A549 (cell line): ENCODE measurements at regions not wholly inside any gene's neighbourhood (a gene's known extent, or its start where the extent isn't known, plus 50 kb on each side); places are given as distances from the start of the nearest gene placed in this dataset.

ENCODE experiments used
- ATAC-seq, 2 experiments: fragments of 200-7000 bp in 1 of 2; fragments of >200 bp in 1 of 2; cut with Nextera tagmentation in 1 of 2; cut with Tn5 transposase in 1 of 2; 3 replicates each; pipeline versions ENCODE4 v1.8.0 to v1.9.1; 2018 to 2020; ENCODE audit warnings: mild to moderate bottlenecking in 1 of 2, moderate library complexity in 1 of 2
- CTCF ChIA-PET: fragments of 300-600 bp; sonication (Branson Sonifier 250); formaldehyde crosslinking; extraction: SDS; loops from one replicate; lab custom pipeline; 2021; ENCODE audit warnings: antibody characterized with exemption, inconsistent platforms; lab: Yijun Ruan, JAX
- POLR2A ChIA-PET: fragments of 350-600 bp; formaldehyde crosslinking; extraction: SDS; loops from one replicate; lab custom pipeline; 2021; ENCODE audit warnings: antibody characterized with exemption, inconsistent platforms; lab: Yijun Ruan, JAX
- DNase-seq, 2 experiments: peaks; one replicate each; pipeline versions ENCODE4 v3.0.0 to v3.0.0-alpha.2; 2011 to 2016; ENCODE audit warnings: low read depth in 1 of 2, low spot score in 1 of 2
- FAIRE-seq: peaks from 2 replicates; lab custom pipeline; 2011; peaks lifted over from hg19 to GRCh38; lab: Jason Lieb, UNC
- H3K27ac ChIP-seq, 2 experiments: fragments of >200 bp; sonication (Bioruptor Twin); formaldehyde crosslinking; 3 replicates each; pipeline ENCODE4 v1.5.1; 2016 to 2017
- H3K4me1 ChIP-seq: fragments of >200 bp; sonication (Bioruptor Twin); formaldehyde crosslinking; 3 replicates; pipeline ENCODE4 v1.6.1; 2016
- H3K4me2 ChIP-seq: fragments of >200 bp; sonication (Bioruptor Twin); formaldehyde crosslinking; 3 replicates; pipeline ENCODE4 v1.6.1; 2016
- H3K4me3 ChIP-seq: fragments of >200 bp; sonication (Bioruptor Twin); formaldehyde crosslinking; 3 replicates; pipeline ENCODE4 v1.5.1; 2016
- H3K9me3 ChIP-seq: fragments of >200 bp; sonication (Bioruptor Twin); formaldehyde crosslinking; 3 replicates; pipeline ENCODE4 v1.6.1; 2016
- BCL3 ChIP-seq: fragments of >200 bp; sonication (Bioruptor Twin); formaldehyde crosslinking; IDR thresholded peaks from 3 replicates; pipeline ENCODE4 v1.6.1; 2016
- E2F6 ChIP-seq: IDR thresholded peaks from 2 replicates; pipeline ENCODE4 v1.6.1; 2012; ENCODE audit warnings: low read depth, borderline replicate concordance
- ESRRA ChIP-seq: fragments of 150-350 bp; IDR thresholded peaks from 2 replicates; pipeline ENCODE4 v1.6.1; 2014; ENCODE audit warnings: mild to moderate bottlenecking, low read length, borderline replicate concordance
- FOSL2 ChIP-seq, 2 experiments: fragments of 450-650 bp in 1 of 2; fragments of >200 bp in 1 of 2; sonication (Bioruptor Twin) in 1 of 2; formaldehyde crosslinking; IDR thresholded peaks; 2 replicates each; pipeline versions ENCODE4 v1.5.0 to v1.6.1; 2016 to 2020; ENCODE audit warnings: mild to moderate bottlenecking in 1 of 2, moderate library complexity in 1 of 2
- FOXS1 ChIP-seq: fragments of 250-450 bp; sonication (Bioruptor Pico); IDR thresholded peaks from 2 replicates; pipeline ENCODE4 v1.5.0; 2020; ENCODE audit warnings: mild to moderate bottlenecking, moderate library complexity
- GATA3 ChIP-seq: IDR thresholded peaks from 2 replicates; pipeline ENCODE4 v1.6.1; 2012; ENCODE audit warnings: borderline replicate concordance
- HOXA7 ChIP-seq: fragments of 250-450 bp; sonication (Bioruptor Pico); IDR thresholded peaks from 2 replicates; pipeline ENCODE4 v1.5.0; 2020; ENCODE audit warnings: mild to moderate bottlenecking, moderate library complexity
- HOXB13 ChIP-seq: fragments of 250-450 bp; sonication (Bioruptor Pico); IDR thresholded peaks from 2 replicates; pipeline ENCODE4 v1.5.0; 2020; ENCODE audit warnings: low read depth, mild to moderate bottlenecking, moderate library complexity
- JUN ChIP-seq, 2 experiments: fragments of >200 bp; sonication (Bioruptor Twin); formaldehyde crosslinking; IDR thresholded peaks; 2 replicates in 1 of 2; 3 replicates in 1 of 2; pipeline ENCODE4 v1.6.1; 2016 to 2017
- JUNB ChIP-seq: fragments of >200 bp; sonication (Bioruptor Twin); formaldehyde crosslinking; IDR thresholded peaks from 2 replicates; pipeline ENCODE4 v1.6.1; 2016
- KDM5A ChIP-seq: fragments of 200-600 bp; sonication (generic); IDR thresholded peaks from 2 replicates; pipeline ENCODE4 v1.6.1; 2016; ENCODE audit warnings: antibody characterized with exemption, mild to moderate bottlenecking
- MAFK ChIP-seq: fragments of 450-650 bp; IDR thresholded peaks from 2 replicates; pipeline ENCODE4 v1.6.1; 2014; ENCODE audit not compliant: partially characterized antibody
- NFE2L2 ChIP-seq: fragments of 150-350 bp; conservative IDR thresholded peaks from 2 replicates; pipeline ENCODE4 v1.6.1; 2014; ENCODE audit warnings: low read length
- NR3C1 ChIP-seq: fragments of >200 bp; sonication (Bioruptor Twin); formaldehyde crosslinking; IDR thresholded peaks from 3 replicates; pipeline ENCODE4 v1.6.1; 2017
- PHF8 ChIP-seq: fragments of 200-600 bp; sonication (generic); IDR thresholded peaks from 2 replicates; pipeline ENCODE4 v1.6.1; 2016; ENCODE audit warnings: low read depth, mild to moderate bottlenecking, antibody characterized with exemption, moderate library complexity, borderline replicate concordance
- POLR2AphosphoS2 ChIP-seq: conservative IDR thresholded peaks from 2 replicates; pipeline ENCODE4 v1.6.1; 2012; ENCODE audit warnings: low read length, improper control_type of control experiment, inconsistent platforms
- RAD21 ChIP-seq, 2 experiments: fragments of >200 bp in 1 of 2; sonication (Bioruptor Twin) in 1 of 2; formaldehyde crosslinking in 1 of 2; IDR thresholded peaks in 1 of 2; conservative IDR thresholded peaks in 1 of 2; 2 replicates in 1 of 2; 3 replicates in 1 of 2; pipeline ENCODE4 v1.6.1; 2012 to 2018; ENCODE audit warnings: inconsistent platforms in 1 of 2
- RARB ChIP-seq: fragments of 250-450 bp; sonication (Bioruptor Pico); IDR thresholded peaks from 2 replicates; pipeline ENCODE4 v1.8.0; 2021; ENCODE audit warnings: mild to moderate bottlenecking, moderate library complexity
- RCOR1 ChIP-seq: fragments of 150-350 bp; IDR thresholded peaks from 2 replicates; pipeline ENCODE4 v1.6.1; 2014; ENCODE audit warnings: antibody characterized with exemption, low read length, low read depth
- RFX5 ChIP-seq: fragments of 450-650 bp; IDR thresholded peaks from 2 replicates; pipeline ENCODE4 v1.7.1; 2014; ENCODE audit warnings: antibody characterized with exemption, mild to moderate bottlenecking, moderate library complexity
- SREBF2 ChIP-seq: fragments of 450-650 bp; IDR thresholded peaks from 2 replicates; pipeline ENCODE4 v1.6.1; 2014; ENCODE audit warnings: mild to moderate bottlenecking, moderate library complexity
- TFCP2L1 ChIP-seq: fragments of 250-450 bp; sonication (Bioruptor Pico); IDR thresholded peaks from 2 replicates; pipeline ENCODE4 v1.5.0; 2021; ENCODE audit warnings: mild to moderate bottlenecking
- ZC3H11A ChIP-seq: fragments of 450-650 bp; IDR thresholded peaks from 2 replicates; pipeline ENCODE4 v1.6.1; 2014; ENCODE audit warnings: antibody characterized with exemption, mild to moderate bottlenecking
- ZFP36 ChIP-seq: fragments of 450-650 bp; IDR thresholded peaks from 2 replicates; pipeline ENCODE4 v1.6.1; 2014; ENCODE audit warnings: borderline replicate concordance; ENCODE audit not compliant: partially characterized antibody
- ZSCAN20 ChIP-seq: fragments of 250-450 bp; sonication (Bioruptor Pico); IDR thresholded peaks from 2 replicates; pipeline ENCODE4 v1.8.0; 2022; ENCODE audit warnings: mild to moderate bottlenecking, moderate library complexity
- WGBS: methylation state at CpG from one replicate; pipeline ENCODE4 v1.1.6; 2017; ENCODE audit errors: missing lambda C conversion rate; 5-methylcytosine and 5-hydroxymethylcytosine counted together
- TF ChIP-seq, protein P1 (sequence below): fragments of 450-650 bp; IDR thresholded peaks from 2 replicates; pipeline ENCODE4 v1.6.1; 2014; ENCODE audit warnings: antibody characterized with exemption
- TF ChIP-seq, protein P2 (sequence below): fragments of 200-600 bp; sonication (generic); IDR thresholded peaks from 2 replicates; pipeline ENCODE4 v1.6.1; 2016; ENCODE audit warnings: antibody characterized with exemption, mild to moderate bottlenecking, moderate library complexity

DNA sequence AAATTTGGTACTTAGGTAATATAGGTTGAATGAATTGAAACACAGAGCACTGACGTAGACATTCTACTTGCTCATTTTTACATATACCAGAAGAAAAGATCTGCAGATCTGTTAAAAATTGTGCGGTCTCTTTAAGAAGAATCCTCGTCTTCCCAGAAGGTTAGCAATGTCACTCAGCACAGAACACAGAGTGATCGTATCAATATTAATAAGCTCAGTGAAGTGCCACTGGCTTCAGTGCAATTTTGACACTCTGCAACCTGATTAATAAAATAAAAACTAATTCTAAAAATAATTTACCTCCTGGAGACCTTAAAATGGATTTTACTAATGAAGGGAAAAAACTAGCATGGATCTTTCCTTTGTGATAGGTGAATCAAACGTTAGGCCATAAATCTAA lies 356.1 kb upstream of the DMAC1 start (continued):
- TF ChIP-seq E2F6, result no peak
- TF ChIP-seq RCOR1, result no peak
- TF ChIP-seq KDM5A, result no peak
- no peak for TF ChIP-seq FOSL2 (IDR thresholded peaks at IDR 0.05)
- no peak for TF ChIP-seq FOSL2 (CRISPR knock-in tag; IDR thresholded peaks at IDR 0.05)
- no peak for TF ChIP-seq JUNB
- no peak for TF ChIP-seq ESRRA

DNA sequence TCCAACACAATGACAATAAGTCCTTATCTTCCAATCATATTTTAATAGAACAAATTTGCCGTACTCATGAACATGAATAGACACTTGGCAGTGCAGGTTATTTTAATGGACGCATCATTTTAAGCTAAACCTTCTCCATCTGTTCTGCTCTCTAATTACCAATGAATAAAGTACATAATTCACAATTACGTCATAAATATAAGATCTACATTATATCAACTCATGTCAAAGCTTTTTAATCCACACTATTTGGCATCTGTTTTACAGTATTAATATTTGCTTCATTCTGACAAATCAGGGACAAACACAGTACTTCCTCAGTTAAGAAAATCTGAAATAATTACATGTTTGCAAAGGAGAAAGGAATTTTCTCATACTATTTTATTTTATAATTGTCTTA lies 344.1 kb upstream of the DMAC1 start:
- 16% methylated on average over 3 of the region's 3 CpGs for WGBS
- CTCF ChIA-PET, result no interaction called here
- Histone ChIP-seq H3K27ac (no peak overlapping the region), H3K4me1 (no peaks in the 10 kb centered on the region), H3K4me3 (no peak overlapping the region), H3K4me2 (no peak overlapping the region), H3K9me3 (no peaks in the 10 kb centered on the region)
- ATAC-seq (no peak), DNase-seq (no peak), FAIRE-seq (no peak)
- POLR2A ChIA-PET, result no interaction called here
- no peak for TF ChIP-seq BCL3
- TF ChIP-seq, protein P1, sequence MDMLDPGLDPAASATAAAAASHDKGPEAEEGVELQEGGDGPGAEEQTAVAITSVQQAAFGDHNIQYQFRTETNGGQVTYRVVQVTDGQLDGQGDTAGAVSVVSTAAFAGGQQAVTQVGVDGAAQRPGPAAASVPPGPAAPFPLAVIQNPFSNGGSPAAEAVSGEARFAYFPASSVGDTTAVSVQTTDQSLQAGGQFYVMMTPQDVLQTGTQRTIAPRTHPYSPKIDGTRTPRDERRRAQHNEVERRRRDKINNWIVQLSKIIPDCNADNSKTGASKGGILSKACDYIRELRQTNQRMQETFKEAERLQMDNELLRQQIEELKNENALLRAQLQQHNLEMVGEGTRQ, result no peak
- no peak for TF ChIP-seq RFX5
- TF ChIP-seq NFE2L2, result no peak
- TF ChIP-seq ZC3H11A, result no peak
- no peak for TF ChIP-seq SREBF2
- no peak for TF ChIP-seq ESRRA
- TF ChIP-seq HOXB13 (CRISPR knock-in tag), result no peak
- no peak for TF ChIP-seq NR3C1
- TF ChIP-seq POLR2AphosphoS2, result no peak
- TF ChIP-seq RARB (CRISPR knock-in tag), result no peak
- no peak for TF ChIP-seq HOXA7
- no peak for TF ChIP-seq JUN (IDR thresholded peaks at IDR 0.05)
- no peak for TF ChIP-seq ZFP36
- TF ChIP-seq, protein P2, sequence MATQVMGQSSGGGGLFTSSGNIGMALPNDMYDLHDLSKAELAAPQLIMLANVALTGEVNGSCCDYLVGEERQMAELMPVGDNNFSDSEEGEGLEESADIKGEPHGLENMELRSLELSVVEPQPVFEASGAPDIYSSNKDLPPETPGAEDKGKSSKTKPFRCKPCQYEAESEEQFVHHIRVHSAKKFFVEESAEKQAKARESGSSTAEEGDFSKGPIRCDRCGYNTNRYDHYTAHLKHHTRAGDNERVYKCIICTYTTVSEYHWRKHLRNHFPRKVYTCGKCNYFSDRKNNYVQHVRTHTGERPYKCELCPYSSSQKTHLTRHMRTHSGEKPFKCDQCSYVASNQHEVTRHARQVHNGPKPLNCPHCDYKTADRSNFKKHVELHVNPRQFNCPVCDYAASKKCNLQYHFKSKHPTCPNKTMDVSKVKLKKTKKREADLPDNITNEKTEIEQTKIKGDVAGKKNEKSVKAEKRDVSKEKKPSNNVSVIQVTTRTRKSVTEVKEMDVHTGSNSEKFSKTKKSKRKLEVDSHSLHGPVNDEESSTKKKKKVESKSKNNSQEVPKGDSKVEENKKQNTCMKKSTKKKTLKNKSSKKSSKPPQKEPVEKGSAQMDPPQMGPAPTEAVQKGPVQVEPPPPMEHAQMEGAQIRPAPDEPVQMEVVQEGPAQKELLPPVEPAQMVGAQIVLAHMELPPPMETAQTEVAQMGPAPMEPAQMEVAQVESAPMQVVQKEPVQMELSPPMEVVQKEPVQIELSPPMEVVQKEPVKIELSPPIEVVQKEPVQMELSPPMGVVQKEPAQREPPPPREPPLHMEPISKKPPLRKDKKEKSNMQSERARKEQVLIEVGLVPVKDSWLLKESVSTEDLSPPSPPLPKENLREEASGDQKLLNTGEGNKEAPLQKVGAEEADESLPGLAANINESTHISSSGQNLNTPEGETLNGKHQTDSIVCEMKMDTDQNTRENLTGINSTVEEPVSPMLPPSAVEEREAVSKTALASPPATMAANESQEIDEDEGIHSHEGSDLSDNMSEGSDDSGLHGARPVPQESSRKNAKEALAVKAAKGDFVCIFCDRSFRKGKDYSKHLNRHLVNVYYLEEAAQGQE, result no peak
- no peak for TF ChIP-seq ZSCAN20
- no peak for TF ChIP-seq JUNB

DNA sequence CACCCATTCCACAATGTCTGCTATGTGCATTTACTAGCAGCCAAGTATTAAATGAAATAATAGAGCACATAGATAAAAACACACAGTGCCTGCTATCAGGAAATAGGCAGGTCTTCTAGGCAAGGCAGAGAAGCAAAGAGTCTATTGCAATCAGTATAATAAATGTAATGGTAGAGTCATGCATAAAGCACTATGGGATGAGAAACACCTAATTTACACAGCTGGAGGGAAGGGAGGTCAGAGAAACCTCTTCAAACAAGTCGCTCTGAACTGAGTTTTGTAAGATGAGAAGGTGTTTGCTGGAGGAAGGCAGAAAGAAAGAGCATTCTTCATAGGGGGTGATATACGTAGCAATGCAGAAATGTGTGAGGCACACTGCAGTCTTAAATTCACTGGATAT lies 341.0 kb upstream of the DMAC1 start:
- WGBS, result 2% methylated on average over 2 of the region's 2 CpGs
- H3K9me3 ChIP-seq, result no peaks in the 10 kb centered on the region
- no peak for ATAC-seq
- no peak for TF ChIP-seq RCOR1
- no peak for TF ChIP-seq POLR2AphosphoS2
- no peak for TF ChIP-seq JUNB
- TF ChIP-seq FOXS1 (CRISPR knock-in tag), result no peak
- TF ChIP-seq RAD21 (conservative IDR thresholded peaks at IDR 0.05 in 1 of 2, IDR thresholded peaks at IDR 0.05 in 1 of 2), result no peak
- no peak for TF ChIP-seq TFCP2L1 (CRISPR knock-in tag)
- no peak for TF ChIP-seq ZSCAN20
- no peak for TF ChIP-seq MAFK
- TF ChIP-seq PHF8, result no peak
- TF ChIP-seq GATA3, result no peak
- no peak for TF ChIP-seq KDM5A
- TF ChIP-seq RFX5, result no peak
- TF ChIP-seq, protein P2, result no peak

More for the DNA sequence above, 341.0 kb upstream of the DMAC1 start:
- Histone ChIP-seq H3K4me3 (no peak overlapping the region), H3K27ac (no peak overlapping the region), H3K4me1 (no peaks in the 10 kb centered on the region), H3K4me2 (no peak overlapping the region)
- DNase-seq (no peak), FAIRE-seq (no peak)
- CTCF ChIA-PET, result no interaction called here
- POLR2A ChIA-PET, result no interaction called here
